Upper lobe of left lung (tissue), 6 donors: ENCODE measurements at regions not wholly inside any gene's neighbourhood (a gene's known extent, or its start where the extent isn't known, plus 50 kb on each side); places are given as distances from the start of the nearest gene placed in this dataset.

Source experiments
- ATAC-seq, 2 donors: fragments of 200-7000 bp; cut with Tn5 transposase; one replicate each; pipeline ENCODE4 v1.9.1; 2022; ENCODE audit warnings: mild to moderate bottlenecking in 2 of 2, moderate library complexity in 2 of 2; ENCODE audit not compliant: low FRiP score in 2 of 2
- DNase-seq, 2 donors: peaks; one replicate each; pipeline ENCODE4 v3.0.0-alpha.2; 2019 to 2020
- H3K27ac ChIP-seq, 4 donors: fragments of 200-600 bp; sonication (generic); one replicate each; pipeline ENCODE4 v1.5.1; 2016 to 2019
- H3K27me3 ChIP-seq, 4 donors: fragments of 200-600 bp; sonication (generic); one replicate each; pipeline ENCODE4 v1.5.1; 2017 to 2019
- H3K36me3 ChIP-seq, 4 donors: fragments of 200-600 bp; sonication (generic); one replicate each; pipeline ENCODE4 v1.5.1; 2016 to 2019
- H3K4me1 ChIP-seq, 4 donors: fragments of 200-600 bp; sonication (generic); one replicate each; pipeline ENCODE4 v1.5.1; 2018 to 2019
- H3K4me3 ChIP-seq, 4 donors: fragments of 200-600 bp; sonication (generic); one replicate each; pipeline ENCODE4 v1.5.1; 2017 to 2019; ENCODE audit warnings: mild to moderate bottlenecking in 2 of 4, moderate library complexity in 1 of 4
- H3K9me3 ChIP-seq, 4 donors: fragments of 200-600 bp; sonication (generic); one replicate each; pipeline ENCODE4 v1.5.1; 2018 to 2019
- EP300 ChIP-seq, 4 donors: sonication (generic); formaldehyde crosslinking; IDR thresholded peaks; one replicate each; pipeline ENCODE4 v1.5.1; 2017; ENCODE audit warnings: antibody characterized with exemption in 4 of 4, control low read depth in 2 of 4
- POLR2A ChIP-seq, 4 donors: fragments of 450-650 bp; IDR thresholded peaks; one replicate each; pipeline ENCODE4 v1.5.1; 2016 to 2017; ENCODE audit warnings: antibody characterized with exemption in 4 of 4, mild to moderate bottlenecking in 2 of 4
- POLR2AphosphoS5 ChIP-seq, 2 donors: sonication (generic); formaldehyde crosslinking; IDR thresholded peaks; one replicate each; pipeline ENCODE4 v1.5.1; 2017; ENCODE audit warnings: antibody characterized with exemption in 2 of 2
- WGBS, 2 donors: methylation state at CpG; one replicate each; pipeline ENCODE4 v1.1.5; 2017 to 2018; 5-methylcytosine and 5-hydroxymethylcytosine counted together
- TF ChIP-seq, protein P1 (sequence below), 6 experiments: fragments of 450-650 bp in 4 of 6; fragments of 200-600 bp in 2 of 6; sonication (generic) in 2 of 6; IDR thresholded peaks; one replicate each; pipeline ENCODE4 v1.5.1; 2016 to 2019; ENCODE audit warnings: antibody characterized with exemption in 6 of 6
- donor health status: DM: no; HTN: no; CAD: no; lungs with moderate emphysema.
- donor health status: DM: no; HTN: yes; CAD: no; lungs with severe emphysema.

DNA sequence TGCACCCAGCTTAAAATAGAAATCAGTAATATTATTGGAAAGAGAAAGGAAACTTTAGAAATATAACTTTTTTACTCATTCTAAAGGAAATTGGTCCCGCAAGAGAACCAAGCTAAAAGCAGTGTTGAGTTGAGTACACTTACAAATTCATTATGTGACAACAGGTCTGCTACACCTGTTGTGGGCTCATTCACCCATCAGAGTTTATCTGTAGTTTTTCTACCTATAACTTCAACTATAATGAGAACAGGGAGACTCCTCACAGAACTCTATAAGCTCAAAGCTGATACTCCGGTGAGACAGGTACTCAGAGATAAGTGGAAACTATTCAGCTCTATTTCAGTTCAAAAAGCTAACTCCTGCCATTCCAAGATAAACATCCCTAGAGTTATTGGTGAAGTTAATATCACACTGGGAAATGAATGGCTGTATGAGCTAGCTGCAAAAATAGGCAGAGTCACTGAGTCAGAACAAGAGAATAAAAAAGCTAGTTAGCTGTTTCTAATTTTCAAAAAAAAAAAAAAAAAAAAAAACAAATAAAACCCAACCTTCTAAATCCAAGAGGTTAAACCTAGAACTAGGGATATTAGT lies 121.3 kb downstream of the PPP1R3A start:
- Histone ChIP-seq H3K4me3 (no peak overlapping the region), H3K36me3 (no peaks in the 10 kb centered on the region), H3K4me1 (no peaks in the 10 kb centered on the region), H3K27me3 (no peaks in the 10 kb centered on the region), H3K27ac (no peak overlapping the region), H3K9me3 (no peaks in the 10 kb centered on the region)
- TF ChIP-seq EP300 (IDR thresholded peaks at IDR 0.05) (no peak), POLR2AphosphoS5 (IDR thresholded peaks at IDR 0.05) (no peak), POLR2A (IDR thresholded peaks at IDR 0.05) (no peak)
- TF ChIP-seq, protein P1, sequence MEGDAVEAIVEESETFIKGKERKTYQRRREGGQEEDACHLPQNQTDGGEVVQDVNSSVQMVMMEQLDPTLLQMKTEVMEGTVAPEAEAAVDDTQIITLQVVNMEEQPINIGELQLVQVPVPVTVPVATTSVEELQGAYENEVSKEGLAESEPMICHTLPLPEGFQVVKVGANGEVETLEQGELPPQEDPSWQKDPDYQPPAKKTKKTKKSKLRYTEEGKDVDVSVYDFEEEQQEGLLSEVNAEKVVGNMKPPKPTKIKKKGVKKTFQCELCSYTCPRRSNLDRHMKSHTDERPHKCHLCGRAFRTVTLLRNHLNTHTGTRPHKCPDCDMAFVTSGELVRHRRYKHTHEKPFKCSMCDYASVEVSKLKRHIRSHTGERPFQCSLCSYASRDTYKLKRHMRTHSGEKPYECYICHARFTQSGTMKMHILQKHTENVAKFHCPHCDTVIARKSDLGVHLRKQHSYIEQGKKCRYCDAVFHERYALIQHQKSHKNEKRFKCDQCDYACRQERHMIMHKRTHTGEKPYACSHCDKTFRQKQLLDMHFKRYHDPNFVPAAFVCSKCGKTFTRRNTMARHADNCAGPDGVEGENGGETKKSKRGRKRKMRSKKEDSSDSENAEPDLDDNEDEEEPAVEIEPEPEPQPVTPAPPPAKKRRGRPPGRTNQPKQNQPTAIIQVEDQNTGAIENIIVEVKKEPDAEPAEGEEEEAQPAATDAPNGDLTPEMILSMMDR (IDR thresholded peaks at IDR 0.05), result no peak
- WGBS, 2 donors, result 68 to 86% methylated on average over 2 of the region's 2 CpGs
- no peak for DNase-seq
- ATAC-seq, result no peak

DNA sequence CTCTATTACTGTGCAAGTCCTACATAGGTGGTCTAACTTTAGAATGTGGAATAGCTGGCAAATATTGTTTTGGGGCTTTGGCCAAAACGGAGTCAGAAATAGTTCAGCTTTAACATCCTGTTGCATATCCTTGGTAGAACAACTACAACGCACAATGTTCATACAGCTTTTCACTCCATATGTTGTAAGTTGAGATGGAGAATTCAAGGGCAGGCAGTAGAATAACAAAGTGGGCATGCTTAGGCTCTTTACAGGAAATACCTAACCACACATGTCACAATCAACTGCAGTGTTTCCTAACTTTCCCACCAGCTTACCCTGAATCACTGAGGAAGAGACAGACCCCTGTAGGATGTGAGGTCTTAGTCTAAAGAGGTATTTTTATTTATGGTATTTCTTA lies 122.3 kb downstream of the PPP1R3A start:
- no peak for DNase-seq
- Histone ChIP-seq H3K36me3 (no peaks in the 10 kb centered on the region), H3K27ac (no peak overlapping the region), H3K4me3 (no peak overlapping the region), H3K27me3 (no peaks in the 10 kb centered on the region), H3K9me3 (no peaks in the 10 kb centered on the region), H3K4me1 (no peaks in the 10 kb centered on the region)
- TF ChIP-seq POLR2AphosphoS5 (IDR thresholded peaks at IDR 0.05) (no peak), EP300 (IDR thresholded peaks at IDR 0.05) (no peak), POLR2A (IDR thresholded peaks at IDR 0.05) (no peak)
- TF ChIP-seq, protein P1 (IDR thresholded peaks at IDR 0.05), result no peak
- 23 to 34% methylated on average over 2 of the region's 2 CpGs for WGBS, 2 donors
- no peak for ATAC-seq

DNA sequence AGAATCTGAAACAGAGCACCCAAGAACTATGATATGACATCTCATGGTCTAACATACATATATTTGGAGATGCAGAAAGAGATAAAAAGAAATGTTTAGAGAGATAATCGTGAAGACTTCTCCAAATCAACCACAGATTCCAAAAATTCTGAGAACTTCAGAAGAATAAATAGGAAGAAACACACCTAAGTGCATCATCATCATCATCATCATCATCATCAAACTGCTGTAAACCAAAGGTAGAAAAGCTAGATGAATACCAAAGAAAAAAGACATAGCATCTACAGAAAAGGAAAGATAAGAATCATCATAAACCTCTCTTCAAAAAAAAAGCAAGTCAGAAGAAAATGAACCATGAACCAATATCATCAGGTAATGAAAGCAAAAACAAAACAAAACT lies 124.2 kb downstream of the PPP1R3A start:
- Histone ChIP-seq H3K36me3 (no peaks in the 10 kb centered on the region), H3K9me3 (no peaks in the 10 kb centered on the region), H3K27me3 (no peaks in the 10 kb centered on the region), H3K4me3 (no peak overlapping the region), H3K4me1 (no peaks in the 10 kb centered on the region), H3K27ac (no peak overlapping the region)
- DNase-seq (no peak), ATAC-seq (no peak)
- TF ChIP-seq POLR2A (IDR thresholded peaks at IDR 0.05) (no peak), POLR2AphosphoS5 (IDR thresholded peaks at IDR 0.05) (no peak), EP300 (IDR thresholded peaks at IDR 0.05) (no peak)
- TF ChIP-seq, protein P1 (IDR thresholded peaks at IDR 0.05), result no peak
- 76 to 79% methylated on average over 1 of the region's 1 CpG for WGBS, 2 donors

DNA sequence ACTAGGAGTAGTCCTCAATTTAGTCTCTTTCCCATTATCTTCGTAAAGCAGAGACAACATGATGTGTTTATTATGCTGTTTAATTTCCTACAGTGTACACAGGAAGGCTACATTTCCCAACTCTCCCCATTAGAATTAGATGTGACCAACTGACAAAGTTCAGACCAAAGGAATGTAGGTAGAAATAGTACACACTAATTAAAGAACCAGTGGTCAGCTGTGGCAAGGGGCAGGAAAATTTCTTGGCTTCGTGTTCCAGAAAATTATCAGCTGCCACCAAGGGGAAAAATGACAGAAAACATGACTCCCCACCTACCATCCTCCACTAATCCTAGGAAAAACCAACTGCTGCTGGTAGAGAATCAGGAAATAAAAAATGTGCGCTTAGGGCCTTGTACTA lies 125.6 kb downstream of the PPP1R3A start:
- WGBS, 2 donors, result 73 to 77% methylated on average over 3 of the region's 3 CpGs
- Histone ChIP-seq H3K27me3 (no peaks in the 10 kb centered on the region), H3K4me3 (no peak overlapping the region), H3K4me1 (no peaks in the 10 kb centered on the region), H3K36me3 (no peaks in the 10 kb centered on the region), H3K9me3 (no peaks in the 10 kb centered on the region), H3K27ac (no peak overlapping the region)
- TF ChIP-seq, protein P1 (IDR thresholded peaks at IDR 0.05), result no peak
- no peak for TF ChIP-seq POLR2AphosphoS5 (IDR thresholded peaks at IDR 0.05)
- TF ChIP-seq EP300 (IDR thresholded peaks at IDR 0.05), result no peak
- TF ChIP-seq POLR2A (IDR thresholded peaks at IDR 0.05), result no peak
- no peak for DNase-seq
- no peak for ATAC-seq

DNA sequence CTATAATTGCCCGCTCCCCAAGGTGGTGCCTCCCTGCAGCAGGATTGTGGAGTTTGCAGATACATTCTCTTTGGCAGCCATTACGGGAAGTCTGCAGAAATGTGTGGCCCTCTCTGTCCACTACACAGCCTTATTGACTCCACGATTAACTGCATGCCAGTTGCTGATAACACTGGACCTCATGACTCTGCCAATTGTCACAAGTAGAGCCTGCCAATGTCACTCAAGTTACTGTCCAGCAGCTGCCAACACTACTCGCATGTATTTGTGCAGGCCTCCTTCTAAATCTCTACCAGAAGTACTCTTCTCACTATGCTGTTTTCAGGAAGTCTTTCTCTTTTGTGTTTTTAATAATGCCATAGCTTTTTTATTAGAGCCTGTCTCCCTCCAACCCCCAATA lies 128.8 kb downstream of the PPP1R3A start:
- H3K36me3 ChIP-seq, result no peaks in the 10 kb centered on the region
- ATAC-seq (no peak), DNase-seq (no peak)
- H3K4me3 ChIP-seq, result no peak overlapping the region
- WGBS, 2 donors, result 73 to 78% methylated on average over 4 of the region's 4 CpGs
- H3K27ac ChIP-seq, result no peak overlapping the region
- H3K4me1 ChIP-seq, result no peaks in the 10 kb centered on the region
- no peaks in the 10 kb centered on the region for H3K27me3 ChIP-seq
- TF ChIP-seq POLR2A (IDR thresholded peaks at IDR 0.05), result no peak
- no peaks in the 10 kb centered on the region for H3K9me3 ChIP-seq
